GM12892 (cell line): ENCODE measurements at regions not wholly inside any gene's neighbourhood (a gene's known extent, or its start where the extent isn't known, plus 50 kb on each side); places are given as distances from the start of the nearest gene placed in this dataset.

Source experiments
- POLR2A ChIP-seq: IDR thresholded peaks from 2 replicates; pipeline ENCODE4 v1.6.1; 2011; ENCODE audit warnings: low read depth, low read length, control low read depth
- POLR2AphosphoS5 ChIP-seq: IDR thresholded peaks from 2 replicates; pipeline ENCODE4 v1.6.1; 2011; ENCODE audit warnings: low read depth, low read length, control low read depth
- TAF1 ChIP-seq: IDR thresholded peaks from 2 replicates; pipeline ENCODE4 v1.6.1; 2011; ENCODE audit warnings: low read depth, mild to moderate bottlenecking, control low read depth, low read length, borderline replicate concordance

GRCh38 chr1:196155586-196155985 lies 452.7 kb downstream of the KCNT2 start:
- no peak for TF ChIP-seq POLR2A
- no peak for TF ChIP-seq POLR2AphosphoS5
- TF ChIP-seq TAF1: no peak
